Right atrium auricular region (tissue), 2 donors: ENCODE measurements at regions not wholly inside any gene's neighbourhood (a gene's known extent, or its start where the extent isn't known, plus 50 kb on each side); places are given as distances from the start of the nearest gene placed in this dataset.

Experiments
- DNase-seq: peaks from one replicate; pipeline ENCODE4 v3.0.0-alpha.2; 2019; ENCODE audit warnings: low spot score
- H3K27ac ChIP-seq, 2 donors: fragments of 200-600 bp; sonication (generic); 1 replicate in 1 of 2; 2 replicates in 1 of 2; pipeline ENCODE4 v1.5.1; 2016 to 2019
- H3K27me3 ChIP-seq, 2 donors: fragments of 200-600 bp; sonication (generic); one replicate each; pipeline versions ENCODE4 v1.5.1 to v1.6.0; 2017 to 2019
- H3K36me3 ChIP-seq: fragments of 200-600 bp; sonication (generic); one replicate; pipeline ENCODE4 v1.5.1; 2016
- H3K4me1 ChIP-seq, 2 donors: fragments of 200-600 bp; sonication (generic); one replicate each; pipeline versions ENCODE4 v1.5.1 to v1.6.0; 2017 to 2019
- H3K4me3 ChIP-seq, 2 donors: fragments of 200-600 bp; sonication (generic); 1 replicate in 1 of 2; 2 replicates in 1 of 2; pipeline ENCODE4 v1.5.1; 2017 to 2019; ENCODE audit warnings: mild to moderate bottlenecking in 1 of 2, moderate library complexity in 1 of 2
- H3K9me3 ChIP-seq, 2 donors: fragments of 200-600 bp; sonication (generic); one replicate each; pipeline ENCODE4 v1.5.1; 2019
- TF ChIP-seq, protein P1 (sequence below), 2 donors: fragments of 200-600 bp; sonication (generic); IDR thresholded peaks; one replicate each; pipeline ENCODE4 v1.5.1; 2019; ENCODE audit warnings: antibody characterized with exemption in 2 of 2

- no peak overlapping the region for H3K27ac ChIP-seq
- H3K4me1 ChIP-seq: no peaks in the 10 kb centered on the region
- peaks cover 0 to 11% of the 10 kb centered on the region in 2 donors for H3K9me3 ChIP-seq
- DNase-seq: no peak
- TF ChIP-seq, protein P1, sequence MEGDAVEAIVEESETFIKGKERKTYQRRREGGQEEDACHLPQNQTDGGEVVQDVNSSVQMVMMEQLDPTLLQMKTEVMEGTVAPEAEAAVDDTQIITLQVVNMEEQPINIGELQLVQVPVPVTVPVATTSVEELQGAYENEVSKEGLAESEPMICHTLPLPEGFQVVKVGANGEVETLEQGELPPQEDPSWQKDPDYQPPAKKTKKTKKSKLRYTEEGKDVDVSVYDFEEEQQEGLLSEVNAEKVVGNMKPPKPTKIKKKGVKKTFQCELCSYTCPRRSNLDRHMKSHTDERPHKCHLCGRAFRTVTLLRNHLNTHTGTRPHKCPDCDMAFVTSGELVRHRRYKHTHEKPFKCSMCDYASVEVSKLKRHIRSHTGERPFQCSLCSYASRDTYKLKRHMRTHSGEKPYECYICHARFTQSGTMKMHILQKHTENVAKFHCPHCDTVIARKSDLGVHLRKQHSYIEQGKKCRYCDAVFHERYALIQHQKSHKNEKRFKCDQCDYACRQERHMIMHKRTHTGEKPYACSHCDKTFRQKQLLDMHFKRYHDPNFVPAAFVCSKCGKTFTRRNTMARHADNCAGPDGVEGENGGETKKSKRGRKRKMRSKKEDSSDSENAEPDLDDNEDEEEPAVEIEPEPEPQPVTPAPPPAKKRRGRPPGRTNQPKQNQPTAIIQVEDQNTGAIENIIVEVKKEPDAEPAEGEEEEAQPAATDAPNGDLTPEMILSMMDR (IDR thresholded peaks at IDR 0.05): no peak
- H3K27me3 ChIP-seq: no peaks in the 10 kb centered on the region
- no peaks in the 10 kb centered on the region for H3K36me3 ChIP-seq
- H3K4me3 ChIP-seq: no peak overlapping the region
Observed at GRCh38 chr4:11250510-11250909, 178.2 kb downstream of the HS3ST1 start.

DNA sequence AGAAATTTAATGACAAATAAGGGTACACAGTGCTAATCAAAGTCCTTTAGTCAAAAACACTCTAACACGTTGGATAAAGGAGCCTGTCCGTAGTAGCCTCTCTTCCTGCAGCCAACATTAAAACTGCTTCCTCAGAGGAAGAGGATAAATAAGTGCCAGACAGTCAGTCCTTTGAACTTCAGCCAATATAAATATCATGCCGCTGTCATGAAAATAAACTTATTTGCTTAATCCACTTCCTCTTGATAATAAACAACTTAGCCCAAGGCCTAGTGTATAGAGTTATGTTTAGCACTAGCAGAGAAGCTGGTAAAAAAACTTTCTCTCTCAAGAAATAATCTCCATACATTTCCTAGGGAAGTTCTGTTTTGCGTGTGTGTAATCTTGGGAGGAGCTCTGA, 196.7 kb downstream of the HS3ST1 start:
- DNase-seq: no peak
- Histone ChIP-seq H3K27me3 (no peaks in the 10 kb centered on the region), H3K4me3 (no peak overlapping the region), H3K27ac (no peak overlapping the region), H3K9me3 (peaks cover 0 to 6% of the 10 kb centered on the region in 2 donors), H3K4me1 (no peaks in the 10 kb centered on the region), H3K36me3 (no peaks in the 10 kb centered on the region)
- TF ChIP-seq, protein P1 (IDR thresholded peaks at IDR 0.05): no peak

- TF ChIP-seq, protein P1 (IDR thresholded peaks at IDR 0.05): no peak
- Histone ChIP-seq H3K4me3 (no peak overlapping the region), H3K4me1 (no peaks in the 10 kb centered on the region), H3K27ac (no peak overlapping the region), H3K36me3 (no peaks in the 10 kb centered on the region), H3K9me3 (peaks cover 0 to 6% of the 10 kb centered on the region in 2 donors), H3K27me3 (no peaks in the 10 kb centered on the region)
- DNase-seq: no peak
Observed at GRCh38 chr4:11230866-11231265, 197.8 kb downstream of the HS3ST1 start.

DNA sequence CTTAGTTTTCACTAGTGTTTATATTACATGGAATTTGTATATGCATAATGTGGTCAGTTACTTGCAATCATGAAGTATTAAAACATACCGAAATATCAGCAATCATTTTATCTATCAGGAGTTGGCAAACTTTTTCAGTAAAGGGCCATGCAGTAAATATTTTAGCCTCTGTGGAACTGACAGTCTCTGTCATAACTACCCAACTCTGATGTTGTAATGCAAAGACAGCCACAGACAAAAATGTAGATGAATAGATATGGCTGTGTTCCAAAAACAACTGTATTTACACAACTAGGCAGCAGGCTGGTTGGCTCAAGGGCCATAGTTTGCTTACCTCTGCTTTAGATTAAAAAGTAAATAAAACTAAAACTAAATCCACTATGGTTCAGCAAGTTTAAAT, 200.2 kb downstream of the HS3ST1 start:
- no peaks in the 10 kb centered on the region for H3K36me3 ChIP-seq
- no peak overlapping the region for H3K4me3 ChIP-seq
- no peak for DNase-seq
- no peaks in the 10 kb centered on the region for H3K4me1 ChIP-seq
- no peak overlapping the region for H3K27ac ChIP-seq
- H3K9me3 ChIP-seq: no peaks in the 10 kb centered on the region
- TF ChIP-seq, protein P1 (IDR thresholded peaks at IDR 0.05): no peak
- H3K27me3 ChIP-seq: no peaks in the 10 kb centered on the region

GRCh38 chr4:11223311-11223710, 205.4 kb downstream of the HS3ST1 start:
- Histone ChIP-seq H3K27me3 (no peaks in the 10 kb centered on the region), H3K27ac (no peak overlapping the region), H3K4me1 (no peaks in the 10 kb centered on the region), H3K9me3 (no peaks in the 10 kb centered on the region), H3K4me3 (no peak overlapping the region), H3K36me3 (no peaks in the 10 kb centered on the region)
- TF ChIP-seq, protein P1 (IDR thresholded peaks at IDR 0.05): no peak
- no peak for DNase-seq

DNA sequence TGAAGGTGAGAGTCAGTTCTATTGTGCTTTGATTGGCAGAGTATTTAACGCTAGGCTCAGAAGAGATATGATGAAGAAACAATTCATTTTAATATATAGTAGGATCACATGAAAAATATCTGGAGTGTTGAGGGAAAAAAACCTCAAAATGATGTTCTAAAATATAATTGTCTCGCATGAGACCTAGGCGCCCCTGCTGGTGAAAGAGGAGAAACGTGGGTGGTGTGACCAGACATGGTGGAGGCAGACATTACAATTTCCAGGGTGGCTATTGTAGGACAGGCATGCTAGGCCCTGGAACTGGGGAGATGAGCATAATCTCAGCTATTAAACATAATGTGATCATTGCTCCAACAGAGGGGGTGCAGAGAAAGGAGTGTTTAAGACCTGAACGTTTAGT, 210.0 kb downstream of the HS3ST1 start:
- TF ChIP-seq, protein P1 (IDR thresholded peaks at IDR 0.05): no peak

More for the DNA sequence above, 210.0 kb downstream of the HS3ST1 start:
- Histone ChIP-seq H3K27me3 (no peaks in the 10 kb centered on the region), H3K4me1 (no peaks in the 10 kb centered on the region), H3K9me3 (no peaks in the 10 kb centered on the region), H3K36me3 (no peaks in the 10 kb centered on the region), H3K4me3 (no peak overlapping the region), H3K27ac (no peak overlapping the region)
- DNase-seq: no peak
